ENCODE measurements at regions not wholly inside any gene's neighbourhood (a gene's known extent, or its start where the extent isn't known, plus 50 kb on each side); places are given as distances from the start of the nearest gene placed in this dataset.

- no peak for DNase-seq (ENCODE audit: insufficient read length, low spot score)
- TF ChIP-seq CTCF (IDR thresholded peaks at IDR 0.05; ENCODE audit: insufficient read depth, missing control alignments): no peak
- no peak for FAIRE-seq
These were observed 214.4 kb upstream of the PPP1R2C start for GRCh38 chrX:42992199-42992943.

- FAIRE-seq: no peak
- DNase-seq (ENCODE audit: insufficient read length, low spot score): no peak
- TF ChIP-seq CTCF (IDR thresholded peaks at IDR 0.05; ENCODE audit: insufficient read depth, missing control alignments): no peak
These were observed 218.9 kb upstream of the PPP1R2C start for GRCh38 chrX:42996861-42997260.

- FAIRE-seq (no peak), DNase-seq (ENCODE audit: insufficient read length, low spot score) (no peak)
- TF ChIP-seq CTCF (IDR thresholded peaks at IDR 0.05; ENCODE audit: insufficient read depth, missing control alignments): no peak
These were observed 222.2 kb upstream of the PPP1R2C start for GRCh38 chrX:43000121-43000520.

- TF ChIP-seq CTCF (IDR thresholded peaks at IDR 0.05; ENCODE audit: insufficient read depth, missing control alignments): no peak
- DNase-seq (ENCODE audit: insufficient read length, low spot score): no peak
- no peak for FAIRE-seq
These were observed 224.7 kb upstream of the PPP1R2C start for GRCh38 chrX:43002526-43003203.

- FAIRE-seq (no peak), DNase-seq (ENCODE audit: insufficient read length, low spot score) (no peak)
- TF ChIP-seq CTCF (IDR thresholded peaks at IDR 0.05; ENCODE audit: insufficient read depth, missing control alignments): no peak
These were observed 225.2 kb upstream of the PPP1R2C start for GRCh38 chrX:43003204-43003565.

- TF ChIP-seq CTCF (IDR thresholded peaks at IDR 0.05; ENCODE audit: insufficient read depth, missing control alignments): no peak
- FAIRE-seq (no peak), DNase-seq (ENCODE audit: insufficient read length, low spot score) (no peak)
These were observed 226.0 kb upstream of the PPP1R2C start for GRCh38 chrX:43003939-43004338.

- FAIRE-seq: no peak
- no peak for DNase-seq (ENCODE audit: insufficient read length, low spot score)
- TF ChIP-seq CTCF (IDR thresholded peaks at IDR 0.05; ENCODE audit: insufficient read depth, missing control alignments): no peak
These were observed 227.6 kb upstream of the PPP1R2C start for GRCh38 chrX:43005561-43005960.

Data from D721Med (cell line).